Duodenal mucosa (tissue), 2 donors: ENCODE measurements at regions not wholly inside any gene's neighbourhood (a gene's known extent, or its start where the extent isn't known, plus 50 kb on each side); places are given as distances from the start of the nearest gene placed in this dataset.
"Not testable (repeated sequence)": the region's sequence is repeated elsewhere in the genome, so short reads cannot be mapped to it uniquely, and the experiment has no call there.

Source experiments
- H3K27ac ChIP-seq: one replicate; pipeline ENCODE4 v1.7.0; 2013; ENCODE audit warnings: low read depth, low read length
- H3K27me3 ChIP-seq, 2 donors: one replicate each; pipeline ENCODE4 v1.7.0; 2013; ENCODE audit warnings: low read length in 2 of 2, control low read depth in 1 of 2; ENCODE audit not compliant: insufficient read depth in 2 of 2, control insufficient read depth in 1 of 2
- H3K36me3 ChIP-seq, 2 donors: one replicate each; pipeline ENCODE4 v1.7.0; 2013; ENCODE audit warnings: low read length in 2 of 2, control low read depth in 1 of 2; ENCODE audit not compliant: insufficient read depth in 2 of 2, control insufficient read depth in 1 of 2
- H3K4me1 ChIP-seq, 2 donors: one replicate each; pipeline ENCODE4 v1.7.0; 2013; ENCODE audit warnings: low read length in 2 of 2, control low read depth in 1 of 2; ENCODE audit not compliant: insufficient read depth in 2 of 2, control insufficient read depth in 1 of 2
- H3K4me3 ChIP-seq, 2 donors: one replicate each; pipeline ENCODE4 v1.7.0; 2013; ENCODE audit warnings: low read length in 2 of 2, low read depth in 1 of 2
- H3K9ac ChIP-seq, 2 donors: one replicate each; pipeline ENCODE4 v1.7.0; 2013; ENCODE audit warnings: low read length in 2 of 2, low read depth in 1 of 2
- H3K9me3 ChIP-seq, 2 donors: one replicate each; pipeline ENCODE4 v1.7.0; 2013; ENCODE audit warnings: low read length in 2 of 2, control low read depth in 1 of 2; ENCODE audit not compliant: control insufficient read depth in 1 of 2

- Histone ChIP-seq H3K4me1 (no peaks in the 10 kb centered on the region), H3K4me3 (no peak overlapping the region)
Observed at GRCh38 chr2:3108105-3108504, 269.5 kb downstream of the EIPR1 start.

DNA sequence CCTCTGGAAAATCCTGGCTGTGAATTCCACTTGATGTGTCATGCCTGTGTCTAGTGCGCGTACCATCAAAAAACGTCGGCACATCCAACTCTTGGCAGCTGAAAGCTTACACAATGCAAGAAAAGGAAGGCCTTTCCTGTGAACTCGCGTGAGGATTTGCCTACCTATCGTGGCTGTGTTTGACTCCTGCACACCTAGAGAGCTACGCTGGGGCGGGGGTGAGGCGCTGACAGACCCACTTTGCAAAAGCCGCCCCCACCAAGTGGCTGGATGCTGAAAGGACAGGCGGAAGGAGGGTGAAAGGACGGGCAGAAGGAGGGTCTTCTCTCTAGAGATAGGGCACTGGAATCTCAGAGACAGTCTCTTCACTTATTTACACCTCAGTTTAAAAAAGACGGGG is 270.1 kb downstream of the EIPR1 start:
- no peaks in the 10 kb centered on the region for H3K4me1 ChIP-seq
- no peak overlapping the region for H3K4me3 ChIP-seq
- H3K27ac ChIP-seq = no peak overlapping the region
- H3K27me3 ChIP-seq = no peaks in the 10 kb centered on the region
- H3K9ac ChIP-seq = no peak overlapping the region
- peaks cover 0 to 6% of the 10 kb centered on the region in 2 donors for H3K9me3 ChIP-seq
- peaks cover 0 to 3% of the 10 kb centered on the region in 2 donors for H3K36me3 ChIP-seq

More at GRCh38 chr2:3108105-3108504, 269.5 kb downstream of the EIPR1 start:
- H3K36me3 ChIP-seq = peaks cover 0 to 3% of the 10 kb centered on the region in 2 donors
- no peaks in the 10 kb centered on the region for H3K27me3 ChIP-seq
- no peak overlapping the region for H3K27ac ChIP-seq
- H3K9ac ChIP-seq = no peak overlapping the region
- peaks cover 0 to 6% of the 10 kb centered on the region in 2 donors for H3K9me3 ChIP-seq

DNA sequence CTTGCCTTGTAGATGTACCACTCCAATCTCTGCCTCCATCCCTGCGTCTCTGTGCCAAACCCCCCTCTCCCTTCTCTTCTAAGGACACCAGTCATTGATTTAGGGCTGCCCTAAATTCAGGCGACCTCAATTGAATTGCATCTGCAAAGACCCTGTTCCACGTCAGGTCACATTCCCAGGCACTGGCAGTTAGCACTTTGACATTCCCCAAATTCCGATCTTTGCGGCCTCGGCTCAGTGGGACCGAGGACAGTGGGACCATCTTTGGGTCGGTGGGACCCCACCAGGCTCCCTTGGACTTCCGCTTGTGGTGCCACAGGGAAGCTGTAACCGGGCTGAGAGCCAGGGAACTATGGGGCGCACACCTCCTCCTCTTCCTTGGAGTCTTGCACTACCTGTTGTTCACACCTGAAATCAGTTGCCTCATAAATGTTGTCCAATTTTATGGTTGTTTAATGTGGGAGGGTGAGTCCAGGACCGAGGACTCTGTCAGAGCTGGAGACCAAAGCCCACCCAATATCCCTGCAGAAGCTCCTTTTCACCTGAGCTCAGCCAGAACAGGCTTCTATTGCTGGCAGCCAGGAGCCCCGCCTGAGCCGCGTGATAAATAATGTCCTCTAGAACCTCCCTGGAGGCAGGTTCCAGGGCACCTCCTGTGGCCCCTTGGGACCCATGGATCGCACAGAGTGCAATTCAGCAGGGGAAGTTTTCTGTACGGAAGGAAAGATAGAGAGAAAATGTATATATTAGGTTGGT is 271.6 kb downstream of the EIPR1 start:
- no peak overlapping the region for H3K4me3 ChIP-seq
- no peak overlapping the region for H3K9ac ChIP-seq
- no peak overlapping the region for H3K27ac ChIP-seq
- H3K4me1 ChIP-seq = no peaks in the 10 kb centered on the region
- H3K27me3 ChIP-seq = no peaks in the 10 kb centered on the region
- peaks cover 0 to 6% of the 10 kb centered on the region in 2 donors for H3K9me3 ChIP-seq
- H3K36me3 ChIP-seq = peaks cover 0 to 3% of the 10 kb centered on the region in 2 donors

DNA sequence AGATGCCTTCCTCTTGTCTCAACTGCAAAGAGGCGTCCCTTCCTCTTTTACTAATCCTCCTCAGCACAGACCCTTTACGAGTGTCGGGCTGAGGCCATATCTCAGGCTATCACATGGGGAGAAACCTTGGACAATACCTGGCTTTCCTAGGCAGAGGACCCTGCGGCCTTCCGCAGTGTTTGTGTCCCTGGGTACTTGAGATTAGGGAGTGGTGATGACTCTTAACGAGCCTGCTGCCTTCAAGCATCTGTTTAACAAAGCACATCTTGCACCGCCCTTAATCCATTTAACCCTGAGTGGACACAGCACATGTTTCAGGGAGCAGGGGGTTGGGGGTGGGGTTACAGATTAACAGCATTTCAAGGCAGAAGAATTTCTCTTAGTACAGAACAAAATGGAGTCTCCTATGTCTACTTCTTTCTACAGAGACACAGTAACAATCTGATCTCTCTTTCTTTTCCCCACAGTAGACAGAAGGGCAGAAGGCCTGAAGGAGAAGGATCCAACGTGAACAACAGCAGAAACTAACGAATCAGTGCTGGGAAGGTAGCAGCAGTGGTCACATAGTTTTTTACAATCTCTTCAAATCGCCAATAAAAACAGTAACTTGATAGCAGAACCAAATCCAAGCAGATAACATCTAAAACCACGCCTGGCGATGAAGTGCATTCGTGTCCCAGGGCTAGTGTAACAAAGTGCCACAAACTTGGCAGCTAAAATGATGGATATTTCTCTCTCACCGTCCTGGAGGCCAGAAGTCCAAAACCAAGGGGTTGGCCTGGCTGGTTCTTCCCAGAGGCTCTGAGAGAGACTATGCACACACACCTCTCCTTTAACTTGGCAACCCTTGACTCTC is 272.4 kb downstream of the EIPR1 start:
- H3K4me1 ChIP-seq, H3K9ac ChIP-seq, H3K9me3 ChIP-seq, H3K27ac ChIP-seq, H3K27me3 ChIP-seq, H3K36me3 ChIP-seq, H3K4me3 ChIP-seq: not testable (repeated sequence)

GRCh38 chr2:3104261-3104660 is 273.4 kb downstream of the EIPR1 start:
- no peak overlapping the region for H3K9ac ChIP-seq
- no peaks in the 10 kb centered on the region for H3K9me3 ChIP-seq
- H3K4me1 ChIP-seq = no peaks in the 10 kb centered on the region
- no peaks in the 10 kb centered on the region for H3K36me3 ChIP-seq
- no peak overlapping the region for H3K4me3 ChIP-seq
- no peaks in the 10 kb centered on the region for H3K27me3 ChIP-seq
- no peak overlapping the region for H3K27ac ChIP-seq

- Histone ChIP-seq H3K9me3 (no peaks in the 10 kb centered on the region), H3K4me3 (no peak overlapping the region), H3K27me3 (no peaks in the 10 kb centered on the region), H3K4me1 (no peaks in the 10 kb centered on the region), H3K36me3 (no peaks in the 10 kb centered on the region), H3K27ac (no peak overlapping the region), H3K9ac (no peak overlapping the region)
Observed at GRCh38 chr2:3102922-3103569, 274.6 kb downstream of the EIPR1 start.

- no peak overlapping the region for H3K9ac ChIP-seq
Observed at GRCh38 chr2:3102081-3102921, 275.3 kb downstream of the EIPR1 start.

GRCh38 chr2:3101016-3101942 is 276.3 kb downstream of the EIPR1 start:
- Histone ChIP-seq H3K4me1 (no peaks in the 10 kb centered on the region), H3K36me3 (no peaks in the 10 kb centered on the region), H3K9ac (no peak overlapping the region), H3K27me3 (no peaks in the 10 kb centered on the region), H3K9me3 (no peaks in the 10 kb centered on the region), H3K27ac (no peak overlapping the region), H3K4me3 (no peak overlapping the region)

More at GRCh38 chr2:3102081-3102921, 275.3 kb downstream of the EIPR1 start:
- Histone ChIP-seq H3K9me3 (no peaks in the 10 kb centered on the region), H3K4me1 (no peaks in the 10 kb centered on the region), H3K27me3 (no peaks in the 10 kb centered on the region), H3K36me3 (no peaks in the 10 kb centered on the region), H3K4me3 (no peak overlapping the region), H3K27ac (no peak overlapping the region)

DNA sequence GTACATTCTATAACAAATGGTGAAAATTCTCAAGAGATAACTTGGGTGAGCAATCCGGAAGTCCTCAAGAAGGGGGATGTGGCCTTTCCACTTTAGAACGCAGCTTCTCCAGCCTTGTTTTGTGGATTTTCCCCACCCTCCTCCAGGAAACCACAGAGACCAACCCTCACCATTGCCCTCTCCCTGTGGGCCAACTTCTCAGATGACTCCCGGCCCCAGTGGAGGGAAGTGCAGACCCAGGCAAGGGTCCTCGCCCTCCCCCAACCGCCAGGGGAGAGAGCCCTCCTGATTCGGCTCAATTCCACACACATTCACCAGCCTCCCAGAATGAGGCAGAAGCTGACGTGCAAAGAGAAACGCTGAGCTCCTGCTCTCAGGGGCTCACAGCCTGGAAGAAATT is 277.2 kb downstream of the EIPR1 start:
- H3K4me1 ChIP-seq = no peaks in the 10 kb centered on the region
- no peak overlapping the region for H3K9ac ChIP-seq
- no peaks in the 10 kb centered on the region for H3K27me3 ChIP-seq
- no peak overlapping the region for H3K4me3 ChIP-seq
- H3K9me3 ChIP-seq = no peaks in the 10 kb centered on the region
- H3K27ac ChIP-seq = no peak overlapping the region
- no peaks in the 10 kb centered on the region for H3K36me3 ChIP-seq
